Activated CD4-positive, alpha-beta T cell treated with anti-CD3 and anti-CD28 coated beads, Interleukin-2, amount 10 ng/mL, durations not matched to agents 7 days and 5 days (primary cell): ENCODE measurements at regions not wholly inside any gene's neighbourhood (a gene's known extent, or its start where the extent isn't known, plus 50 kb on each side); places are given as distances from the start of the nearest gene placed in this dataset.
"Not testable (repeated sequence)": the region's sequence is repeated elsewhere in the genome, so short reads cannot be mapped to it uniquely, and the experiment has no call there.

Source experiments
- CTCF ChIA-PET: fragments of 350-600 bp; sonication (Branson Sonifier 250); formaldehyde crosslinking; loops from one replicate; lab custom pipeline; 2021; ENCODE audit warnings: antibody characterized with exemption; lab: Charles Lee
- POLR2A ChIA-PET: fragments of 350-600 bp; sonication (Branson Sonifier 250); formaldehyde crosslinking; loops from one replicate; lab custom pipeline; 2021; ENCODE audit warnings: antibody characterized with exemption; lab: Charles Lee
- DNase-seq: peaks from one replicate; pipeline ENCODE4 v3.0.0-alpha.2; 2020
- H3K27ac Mint-ChIP-seq: one replicate; pipeline ENCODE4 v1.8.0; 2021; ENCODE audit warnings: mild to moderate bottlenecking, moderate library complexity, mixed read lengths
- H3K27me3 Mint-ChIP-seq: one replicate; pipeline ENCODE4 v1.8.0; 2021; ENCODE audit warnings: mixed read lengths
- H3K36me3 Mint-ChIP-seq: one replicate; pipeline ENCODE4 v1.8.0; 2021; ENCODE audit warnings: low read depth, mixed read lengths
- H3K4me1 Mint-ChIP-seq: one replicate; pipeline ENCODE4 v1.8.0; 2021; ENCODE audit warnings: mixed read lengths
- H3K4me3 Mint-ChIP-seq: one replicate; pipeline ENCODE4 v1.8.0; 2021; ENCODE audit warnings: mild to moderate bottlenecking, moderate library complexity, mixed read lengths
- H3K9me3 Mint-ChIP-seq: one replicate; pipeline ENCODE4 v1.8.0; 2021; ENCODE audit warnings: mixed read lengths

- no peak for DNase-seq
- H3K4me1 Mint-ChIP-seq = no peaks in the 10 kb centered on the region
- no peak overlapping the region for H3K4me3 Mint-ChIP-seq
- H3K36me3 Mint-ChIP-seq = no peaks in the 10 kb centered on the region
- H3K27me3 Mint-ChIP-seq = peaks cover 14% of the 10 kb centered on the region
- H3K9me3 Mint-ChIP-seq = no peaks in the 10 kb centered on the region
- POLR2A ChIA-PET = no interaction called here
- CTCF ChIA-PET = interaction anchor here (1.0 to 1.2 kb wide), 2 partner anchors 17 to 19 kb away, joined by 3 to 4 read pairs; no protein-coding TSS in a partner anchor
- H3K27ac Mint-ChIP-seq = no peak overlapping the region
Measured at GRCh38 chr4:138871555-138871875, 144.1 kb upstream of the NOCT start.

GRCh38 chr4:138870737-138871554 is 144.6 kb upstream of the NOCT start:
- ChIA-PET POLR2A (no interaction called here), CTCF (interaction anchor here (0.6 to 1.2 kb wide), 3 partner anchors 18 to 270 kb away, joined by 3 to 4 read pairs (median 3); no protein-coding TSS in a partner anchor)
- H3K4me1 Mint-ChIP-seq = no peaks in the 10 kb centered on the region
- peak; percentile 55 for DNase-seq
- no peaks in the 10 kb centered on the region for H3K36me3 Mint-ChIP-seq
- H3K27ac Mint-ChIP-seq = no peak overlapping the region
- H3K9me3 Mint-ChIP-seq = no peaks in the 10 kb centered on the region
- peaks cover 14% of the 10 kb centered on the region for H3K27me3 Mint-ChIP-seq
- no peak overlapping the region for H3K4me3 Mint-ChIP-seq

GRCh38 chr4:138869631-138870030 is 145.9 kb upstream of the NOCT start:
- H3K27ac Mint-ChIP-seq = no peak overlapping the region
- no peaks in the 10 kb centered on the region for H3K9me3 Mint-ChIP-seq
- H3K27me3 Mint-ChIP-seq = peaks cover 13% of the 10 kb centered on the region
- H3K4me3 Mint-ChIP-seq = no peak overlapping the region
- no peak for DNase-seq
- ChIA-PET POLR2A (no interaction called here), CTCF (no interaction called here)
- no peaks in the 10 kb centered on the region for H3K36me3 Mint-ChIP-seq
- H3K4me1 Mint-ChIP-seq = no peaks in the 10 kb centered on the region

- Mint-ChIP-seq H3K36me3 (no peaks in the 10 kb centered on the region), H3K27me3 (peaks cover 12% of the 10 kb centered on the region), H3K27ac (no peak overlapping the region), H3K4me1 (no peaks in the 10 kb centered on the region), H3K9me3 (no peaks in the 10 kb centered on the region), H3K4me3 (no peak overlapping the region)
- CTCF ChIA-PET = no interaction called here
- no peak for DNase-seq
- POLR2A ChIA-PET = no interaction called here
Measured at GRCh38 chr4:138869165-138869564, 146.4 kb upstream of the NOCT start.

GRCh38 chr4:138868562-138868961 is 147.0 kb upstream of the NOCT start:
- H3K27ac Mint-ChIP-seq = no peak overlapping the region
- no peak overlapping the region for H3K4me3 Mint-ChIP-seq
- H3K9me3 Mint-ChIP-seq = no peaks in the 10 kb centered on the region
- POLR2A ChIA-PET = no interaction called here
- H3K4me1 Mint-ChIP-seq = no peaks in the 10 kb centered on the region
- CTCF ChIA-PET = no interaction called here
- no peaks in the 10 kb centered on the region for H3K36me3 Mint-ChIP-seq
- H3K27me3 Mint-ChIP-seq = peaks cover 12% of the 10 kb centered on the region
- DNase-seq = no peak

GRCh38 chr4:138867404-138867803 is 148.2 kb upstream of the NOCT start:
- ChIA-PET CTCF (no interaction called here), POLR2A (no interaction called here)
- Mint-ChIP-seq H3K36me3 (no peaks in the 10 kb centered on the region), H3K27me3 (peaks cover 12% of the 10 kb centered on the region), H3K27ac (no peak overlapping the region), H3K4me3 (no peak overlapping the region), H3K4me1 (no peaks in the 10 kb centered on the region), H3K9me3 (no peaks in the 10 kb centered on the region)
- no peak for DNase-seq

GRCh38 chr4:138866314-138866713 is 149.3 kb upstream of the NOCT start:
- Mint-ChIP-seq H3K27me3 (peaks cover 9% of the 10 kb centered on the region), H3K4me1 (no peaks in the 10 kb centered on the region), H3K4me3 (no peak overlapping the region), H3K9me3 (no peaks in the 10 kb centered on the region), H3K36me3 (no peaks in the 10 kb centered on the region), H3K27ac (no peak overlapping the region)
- DNase-seq = no peak
- ChIA-PET CTCF (no interaction called here), POLR2A (no interaction called here)

- Mint-ChIP-seq H3K27ac (no peak overlapping the region), H3K4me1 (no peaks in the 10 kb centered on the region), H3K4me3 (no peak overlapping the region)
Measured at GRCh38 chr4:138865765-138866164, 149.8 kb upstream of the NOCT start.

GRCh38 chr4:138864961-138865720 is 150.4 kb upstream of the NOCT start:
- Mint-ChIP-seq H3K27me3 (peaks cover 4% of the 10 kb centered on the region), H3K36me3 (no peaks in the 10 kb centered on the region), H3K27ac (no peak overlapping the region), H3K9me3 (no peaks in the 10 kb centered on the region), H3K4me3 (no peak overlapping the region), H3K4me1 (no peaks in the 10 kb centered on the region)
- DNase-seq = no peak
- POLR2A ChIA-PET = no interaction called here
- CTCF ChIA-PET = interaction anchor here (1.1 kb wide), 1 partner anchor 9 kb away, joined by 3 read pairs; no protein-coding TSS in a partner anchor

More at GRCh38 chr4:138865765-138866164, 149.8 kb upstream of the NOCT start:
- peaks cover 4% of the 10 kb centered on the region for H3K27me3 Mint-ChIP-seq
- no peak for DNase-seq
- POLR2A ChIA-PET = no interaction called here
- H3K36me3 Mint-ChIP-seq = no peaks in the 10 kb centered on the region
- H3K9me3 Mint-ChIP-seq = no peaks in the 10 kb centered on the region
- CTCF ChIA-PET = no interaction called here

- Mint-ChIP-seq H3K4me3 (no peak overlapping the region), H3K27me3 (peaks cover 6% of the 10 kb centered on the region), H3K27ac (no peak overlapping the region), H3K4me1 (no peaks in the 10 kb centered on the region), H3K36me3 (no peaks in the 10 kb centered on the region), H3K9me3 (no peaks in the 10 kb centered on the region)
- ChIA-PET POLR2A (interaction anchor here (0.6 kb wide), 1 partner anchor 234 kb away, joined by 3 read pairs; no protein-coding TSS in a partner anchor), CTCF (no interaction called here)
- no peak for DNase-seq
Measured at GRCh38 chr4:138863160-138863559, 152.4 kb upstream of the NOCT start.

- Mint-ChIP-seq H3K4me3 (no peak overlapping the region), H3K4me1 (no peaks in the 10 kb centered on the region), H3K36me3 (no peaks in the 10 kb centered on the region), H3K27me3 (peaks cover 8% of the 10 kb centered on the region), H3K9me3 (no peaks in the 10 kb centered on the region), H3K27ac (no peak overlapping the region)
- CTCF ChIA-PET = interaction anchor here (0.6 kb wide), 1 partner anchor 862 kb away, joined by 3 read pairs; no protein-coding TSS in a partner anchor
- POLR2A ChIA-PET = no interaction called here
- DNase-seq = no peak
Measured at GRCh38 chr4:138861135-138861534, 154.4 kb upstream of the NOCT start.

GRCh38 chr4:138860357-138860756 is 155.2 kb upstream of the NOCT start:
- DNase-seq, POLR2A ChIA-PET, H3K27ac Mint-ChIP-seq, H3K4me1 Mint-ChIP-seq, CTCF ChIA-PET, H3K36me3 Mint-ChIP-seq, H3K9me3 Mint-ChIP-seq, H3K4me3 Mint-ChIP-seq: not testable (repeated sequence)
- peaks cover 12% of the 10 kb centered on the region for H3K27me3 Mint-ChIP-seq

GRCh38 chr4:138859254-138859653 is 156.3 kb upstream of the NOCT start:
- no peaks in the 10 kb centered on the region for H3K36me3 Mint-ChIP-seq
- ChIA-PET CTCF (no interaction called here), POLR2A (no interaction called here)
- H3K27ac Mint-ChIP-seq = no peak overlapping the region
- H3K27me3 Mint-ChIP-seq = peaks cover 8% of the 10 kb centered on the region
- H3K4me3 Mint-ChIP-seq = no peak overlapping the region
- no peak for DNase-seq
- H3K9me3 Mint-ChIP-seq = no peaks in the 10 kb centered on the region
- no peaks in the 10 kb centered on the region for H3K4me1 Mint-ChIP-seq
